GM18508 (cell line): ENCODE measurements at regions not wholly inside any gene's neighbourhood (a gene's known extent, or its start where the extent isn't known, plus 50 kb on each side); places are given as distances from the start of the nearest gene placed in this dataset.
"Not testable (repeated sequence)": the region's sequence is repeated elsewhere in the genome, so short reads cannot be mapped to it uniquely, and the experiment has no call there.

ENCODE experiments used
- ATAC-seq: cut with Tn5 transposase; IDR thresholded peaks from one replicate; pipeline ENCODE4 v1.9.1; 2021; ENCODE audit warnings: moderate number of reproducible peaks; ENCODE audit not compliant: insufficient read depth, unreplicated experiment

GRCh38 chr10:131556061-131556896 is 244.8 kb upstream of the TCERG1L start:
- no peak for ATAC-seq

GRCh38 chr10:131556897-131557495 is 245.5 kb upstream of the TCERG1L start:
- no peak for ATAC-seq

- ATAC-seq: not testable (repeated sequence)
Measured at GRCh38 chr10:131557956-131558355, 246.4 kb upstream of the TCERG1L start.

- no peak for ATAC-seq
Measured at GRCh38 chr10:131559450-131559911, 248.0 kb upstream of the TCERG1L start.

- no peak for ATAC-seq
Measured at GRCh38 chr10:131560166-131560565, 248.6 kb upstream of the TCERG1L start.

- no peak for ATAC-seq
Measured at GRCh38 chr10:131560706-131561355, 249.3 kb upstream of the TCERG1L start.

- ATAC-seq: no peak
Measured at GRCh38 chr10:131561897-131562296, 250.4 kb upstream of the TCERG1L start.

- no peak for ATAC-seq
Measured at GRCh38 chr10:131563411-131563810, 251.9 kb upstream of the TCERG1L start.

GRCh38 chr10:131567279-131568162 is 256.0 kb upstream of the TCERG1L start:
- no peak for ATAC-seq

GRCh38 chr10:131568866-131569265 is 257.3 kb upstream of the TCERG1L start:
- ATAC-seq: no peak

GRCh38 chr10:131569851-131570715 is 258.6 kb upstream of the TCERG1L start:
- ATAC-seq: no peak

- no peak for ATAC-seq
Measured at GRCh38 chr10:131570716-131571307, 259.3 kb upstream of the TCERG1L start.

GRCh38 chr10:131571346-131571745 is 259.8 kb upstream of the TCERG1L start:
- no peak for ATAC-seq

- ATAC-seq: no peak
Measured at GRCh38 chr10:131571865-131572264, 260.3 kb upstream of the TCERG1L start.

GRCh38 chr10:131573256-131573655 is 261.7 kb upstream of the TCERG1L start:
- no peak for ATAC-seq

- no peak for ATAC-seq
Measured at GRCh38 chr10:131573707-131574106, 262.2 kb upstream of the TCERG1L start.

GRCh38 chr10:131574363-131574706 is 262.8 kb upstream of the TCERG1L start:
- ATAC-seq: no peak

GRCh38 chr10:131574707-131575430 is 263.3 kb upstream of the TCERG1L start:
- ATAC-seq: no peak
